ENCODE measurements at regions not wholly inside any gene's neighbourhood (a gene's known extent, or its start where the extent isn't known, plus 50 kb on each side); places are given as distances from the start of the nearest gene placed in this dataset.

DNA sequence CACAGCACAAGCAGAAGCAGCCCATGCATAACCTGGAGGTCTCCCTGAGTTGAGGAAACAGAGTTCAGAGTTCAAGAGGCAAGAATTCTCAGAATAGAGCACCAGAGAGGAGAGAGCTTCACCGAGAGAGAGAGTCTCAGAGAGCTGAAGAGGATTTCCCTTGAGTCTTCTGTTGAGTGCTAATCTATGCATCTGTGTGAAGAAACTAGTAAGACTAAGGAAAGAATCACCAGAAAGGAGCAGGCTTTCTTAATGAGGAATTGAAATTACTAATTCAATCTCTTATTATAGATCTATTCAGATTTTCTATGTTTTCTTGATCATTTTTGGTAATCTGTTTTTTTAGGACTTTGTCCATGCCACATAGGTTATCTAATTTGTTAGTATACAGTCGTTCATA is 89.3 kb upstream of the CTAGE1 start:
- WGBS, 2 donors, result 71 to 78% methylated on average over 2 of the region's 2 CpGs
- intact Hi-C loops (cut with DNase I), result loop anchor here (10.0 kb wide), 1 partner anchor 48 kb away; no protein-coding TSS in a partner anchor
- no peak overlapping the region for H3K4me3 ChIP-seq
- H3K9me3 ChIP-seq, result no peaks in the 10 kb centered on the region
- DNase-seq, result no peak
- no peak overlapping the region for H3K27ac ChIP-seq
- TF ChIP-seq, protein P1, sequence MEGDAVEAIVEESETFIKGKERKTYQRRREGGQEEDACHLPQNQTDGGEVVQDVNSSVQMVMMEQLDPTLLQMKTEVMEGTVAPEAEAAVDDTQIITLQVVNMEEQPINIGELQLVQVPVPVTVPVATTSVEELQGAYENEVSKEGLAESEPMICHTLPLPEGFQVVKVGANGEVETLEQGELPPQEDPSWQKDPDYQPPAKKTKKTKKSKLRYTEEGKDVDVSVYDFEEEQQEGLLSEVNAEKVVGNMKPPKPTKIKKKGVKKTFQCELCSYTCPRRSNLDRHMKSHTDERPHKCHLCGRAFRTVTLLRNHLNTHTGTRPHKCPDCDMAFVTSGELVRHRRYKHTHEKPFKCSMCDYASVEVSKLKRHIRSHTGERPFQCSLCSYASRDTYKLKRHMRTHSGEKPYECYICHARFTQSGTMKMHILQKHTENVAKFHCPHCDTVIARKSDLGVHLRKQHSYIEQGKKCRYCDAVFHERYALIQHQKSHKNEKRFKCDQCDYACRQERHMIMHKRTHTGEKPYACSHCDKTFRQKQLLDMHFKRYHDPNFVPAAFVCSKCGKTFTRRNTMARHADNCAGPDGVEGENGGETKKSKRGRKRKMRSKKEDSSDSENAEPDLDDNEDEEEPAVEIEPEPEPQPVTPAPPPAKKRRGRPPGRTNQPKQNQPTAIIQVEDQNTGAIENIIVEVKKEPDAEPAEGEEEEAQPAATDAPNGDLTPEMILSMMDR (IDR thresholded peaks at IDR 0.05), result no peak
- TF ChIP-seq POLR2A (IDR thresholded peaks at IDR 0.05), result no peak
- peaks cover 3 to 9% (median 6%) of the 10 kb centered on the region in 3 donors for H3K4me1 ChIP-seq
- H3K27me3 ChIP-seq, result no peaks in the 10 kb centered on the region
- H3K36me3 ChIP-seq, result no peaks in the 10 kb centered on the region

DNA sequence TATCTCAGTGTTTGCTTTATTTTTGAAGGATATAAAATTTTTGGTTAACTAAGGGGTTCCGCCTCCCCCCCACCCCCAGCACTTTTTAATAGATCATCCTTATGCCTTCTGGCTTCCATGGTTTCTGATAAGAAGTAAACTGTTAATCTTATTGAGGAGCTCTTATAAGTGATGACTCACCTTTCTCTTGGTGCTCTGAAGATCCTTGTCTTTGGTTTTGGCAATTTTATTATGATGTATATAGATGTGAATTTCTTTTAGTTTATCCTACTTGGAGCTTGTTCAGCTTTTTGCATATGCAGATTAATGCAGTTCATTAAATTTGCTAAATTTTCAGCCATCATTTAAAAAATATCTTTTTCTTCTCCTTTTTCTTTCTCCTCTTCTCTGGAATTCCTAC is 91.7 kb upstream of the CTAGE1 start:
- Histone ChIP-seq H3K4me1 (peaks cover under 1 to 5% (median 2%) of the 10 kb centered on the region in 3 donors), H3K4me3 (no peak overlapping the region), H3K27ac (no peak overlapping the region), H3K9me3 (no peaks in the 10 kb centered on the region), H3K27me3 (no peaks in the 10 kb centered on the region), H3K36me3 (no peaks in the 10 kb centered on the region)
- DNase-seq, result no peak
- 0% methylated on average over 1 of the region's 1 CpG; no CpG with 5 or more reads in 1 of the 2 donors for WGBS, 2 donors
- TF ChIP-seq, protein P1 (IDR thresholded peaks at IDR 0.05), result no peak
- intact Hi-C loops (cut with DNase I), result loop anchor here (10.0 kb wide), 1 partner anchor 45 kb away; no protein-coding TSS in a partner anchor

DNA sequence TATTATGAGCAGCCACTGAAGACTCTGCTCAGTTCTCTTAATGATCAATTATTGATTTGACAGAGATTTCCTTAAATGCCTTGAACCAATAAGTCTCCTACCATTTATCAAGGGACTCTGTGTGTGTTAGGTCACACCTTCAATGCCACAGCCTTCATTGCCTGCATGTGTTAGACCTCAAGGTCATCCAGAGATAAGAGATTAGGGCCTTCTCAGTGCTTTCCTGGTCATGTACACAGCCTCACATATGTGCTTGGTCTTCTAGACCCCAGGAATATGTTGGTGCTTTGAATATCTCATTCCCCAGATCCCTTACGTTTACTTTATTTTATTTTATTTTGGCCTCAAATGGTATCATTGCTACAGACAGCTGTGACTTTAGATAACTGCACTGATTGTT is 93.0 kb upstream of the CTAGE1 start:
- Histone ChIP-seq H3K4me3 (no peak overlapping the region), H3K4me1 (no peaks in the 10 kb centered on the region), H3K36me3 (no peaks in the 10 kb centered on the region), H3K27ac (no peak overlapping the region), H3K27me3 (no peaks in the 10 kb centered on the region), H3K9me3 (no peaks in the 10 kb centered on the region)
- intact Hi-C loops (cut with DNase I), result no loop called here
- no peak for TF ChIP-seq POLR2A (IDR thresholded peaks at IDR 0.05)
- TF ChIP-seq, protein P1 (IDR thresholded peaks at IDR 0.05), result no peak
- WGBS, 2 donors, result 92 to 94% methylated on average over 1 of the region's 1 CpG
- DNase-seq, result no peak

DNA sequence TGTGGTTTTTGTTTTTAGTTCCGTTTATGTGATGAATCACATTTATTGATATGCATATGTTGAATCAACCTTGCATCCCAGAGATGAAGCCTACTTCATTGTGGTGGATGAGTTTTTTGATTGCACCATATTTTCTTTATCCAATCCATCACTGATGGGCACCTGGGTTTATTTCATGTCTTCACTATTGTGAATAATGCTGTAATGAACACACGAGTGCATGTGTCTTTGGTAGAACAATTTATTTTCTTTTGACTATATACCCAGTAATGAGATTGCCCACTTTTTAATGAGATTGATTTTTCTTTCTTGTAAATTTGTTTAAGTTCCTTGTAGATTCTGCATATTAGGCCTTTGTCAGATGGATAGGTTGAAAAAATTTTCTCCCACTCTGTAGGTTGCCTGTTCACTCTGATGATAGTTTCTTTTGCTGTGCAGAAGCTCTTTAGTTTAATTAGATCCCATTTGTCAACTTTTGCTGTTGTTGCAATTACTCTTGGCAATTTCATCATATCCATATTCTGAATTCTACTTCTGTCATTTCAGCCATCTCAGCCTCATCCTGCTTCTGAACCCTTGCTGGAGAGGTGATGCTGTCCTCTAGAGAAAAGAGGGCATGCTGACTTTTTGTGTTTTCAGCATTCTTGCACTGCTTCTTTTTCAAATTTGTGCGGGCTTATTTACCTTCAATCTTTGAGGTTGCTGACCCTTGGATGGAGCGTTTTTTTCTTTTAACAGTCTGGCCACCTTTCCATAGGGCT is 96.2 kb upstream of the CTAGE1 start:
- Histone ChIP-seq H3K27me3 (no peaks in the 10 kb centered on the region), H3K4me1 (no peaks in the 10 kb centered on the region), H3K4me3 (no peak overlapping the region), H3K9me3 (no peaks in the 10 kb centered on the region), H3K27ac (no peak overlapping the region), H3K36me3 (no peaks in the 10 kb centered on the region)
- intact Hi-C loops (cut with DNase I), result no loop called here
- TF ChIP-seq, protein P1 (IDR thresholded peaks at IDR 0.05), result no peak
- TF ChIP-seq POLR2A (IDR thresholded peaks at IDR 0.05), result no peak
- DNase-seq, result no peak
- 89 to 93% methylated on average over 4 of the region's 4 CpGs for WGBS, 2 donors

DNA sequence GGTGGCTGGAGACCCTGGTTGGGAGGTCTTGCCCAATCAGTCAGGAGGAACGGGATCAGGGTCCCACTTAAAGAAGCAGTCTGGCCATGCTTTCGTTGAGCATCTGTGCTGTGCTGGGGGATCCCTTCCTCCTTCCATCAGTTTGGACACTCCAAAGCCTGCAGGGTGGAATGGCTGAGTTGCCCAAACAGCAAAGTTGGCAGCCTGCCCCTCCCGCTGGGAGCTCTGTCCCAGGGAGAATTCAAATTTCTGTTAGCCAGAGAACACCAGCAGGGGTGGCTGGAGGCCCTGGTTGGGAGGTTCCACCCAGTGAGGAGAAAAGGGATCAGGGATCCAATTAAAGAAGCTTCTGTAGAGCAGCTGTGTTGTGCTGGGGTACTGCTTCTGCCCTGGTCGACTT is 96.9 kb upstream of the CTAGE1 start:
- no peak for DNase-seq
- intact Hi-C loops (cut with DNase I), result no loop called here
- no peaks in the 10 kb centered on the region for H3K9me3 ChIP-seq
- no peak overlapping the region for H3K4me3 ChIP-seq
- TF ChIP-seq, protein P1 (IDR thresholded peaks at IDR 0.05), result no peak
- TF ChIP-seq POLR2A (IDR thresholded peaks at IDR 0.05), result no peak
- WGBS, 2 donors, result 94% methylated on average over 2 of the region's 4 CpGs; no CpG with 5 or more reads in 1 of the 2 donors
- no peaks in the 10 kb centered on the region for H3K36me3 ChIP-seq
- H3K27me3 ChIP-seq, result no peaks in the 10 kb centered on the region
- H3K27ac ChIP-seq, result no peak overlapping the region
- H3K4me1 ChIP-seq, result no peaks in the 10 kb centered on the region

Measured in esophagus squamous epithelium (tissue), 5 donors.